C1 segment of cervical spinal cord (tissue), 14 donors: ENCODE measurements at regions not wholly inside any gene's neighbourhood (a gene's known extent, or its start where the extent isn't known, plus 50 kb on each side); places are given as distances from the start of the nearest gene placed in this dataset.

Experiments used
- DNase-seq, 14 donors: peaks; one replicate each; lab custom pipeline; 2025; lab: John Stamatoyannopoulos, UW

DNA sequence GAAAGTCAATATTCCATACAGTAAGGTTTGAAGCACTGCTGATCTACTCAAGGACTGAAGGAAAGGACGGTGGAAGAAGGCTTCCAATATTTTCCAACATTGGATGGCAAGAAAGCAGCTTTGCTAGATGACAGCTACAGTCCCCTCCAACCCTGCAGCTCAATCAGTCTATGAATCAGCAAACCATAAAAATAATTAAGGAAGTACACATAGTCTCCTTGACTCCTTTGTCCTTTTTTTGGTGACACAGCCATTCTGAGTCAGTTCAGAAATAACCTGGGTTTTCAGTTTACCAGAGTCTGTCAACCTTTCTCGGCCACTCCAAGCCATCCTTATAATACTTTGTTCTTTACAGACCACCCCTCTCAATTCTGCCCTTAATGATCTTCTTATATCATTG is 232.5 kb downstream of the IBTK start:
- no peak for DNase-seq

DNA sequence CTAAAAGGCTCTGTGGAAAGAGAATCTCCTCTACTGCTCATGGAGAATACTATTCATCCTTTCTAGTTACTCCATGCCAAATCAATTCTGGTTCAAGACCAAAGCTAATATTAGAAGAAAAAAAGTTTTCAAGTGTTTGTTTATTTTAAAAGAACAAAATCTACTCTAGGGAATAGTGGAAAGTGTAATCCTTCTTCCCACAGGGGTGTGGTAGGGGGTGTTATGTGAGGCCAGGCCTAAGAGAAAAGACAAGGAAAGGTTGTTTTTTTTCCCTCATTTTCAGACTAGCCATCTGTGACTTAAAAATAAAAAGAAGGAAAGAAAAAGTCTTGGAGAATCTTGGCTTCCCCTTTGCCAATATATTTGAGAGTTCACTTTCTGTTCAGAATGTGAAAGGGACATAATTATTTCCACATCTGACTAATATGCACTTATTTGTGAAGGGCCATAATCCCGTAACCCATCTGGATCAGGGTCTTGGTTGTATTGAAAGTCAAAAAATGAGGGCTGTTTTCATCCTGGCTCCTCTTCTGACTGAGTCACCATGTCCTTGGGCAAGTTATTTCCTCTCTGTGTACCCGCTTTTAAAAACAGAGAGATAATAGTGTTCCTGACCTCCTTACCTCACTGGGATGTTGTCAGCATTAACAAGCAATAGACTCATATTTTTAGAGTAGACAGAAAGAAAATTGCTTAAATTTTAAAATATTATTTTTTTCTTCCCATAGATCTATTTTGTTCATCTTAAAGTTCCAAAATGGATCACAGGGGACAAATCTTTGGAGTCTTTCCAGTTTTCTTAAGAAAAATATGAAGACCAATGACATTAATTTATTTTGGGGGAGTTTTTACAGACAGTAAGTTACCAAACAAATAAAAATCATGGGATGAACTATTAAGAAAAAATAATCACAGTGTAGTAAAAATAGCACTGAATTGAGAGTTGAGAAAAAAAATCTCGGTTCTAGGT is 233.7 kb downstream of the IBTK start:
- DNase-seq, result no peak

- DNase-seq, result no peak
Measured at GRCh38 chr6:82006027-82006738, 241.4 kb downstream of the IBTK start.

- no peak for DNase-seq
Measured at GRCh38 chr6:82000551-82000950, 247.0 kb downstream of the IBTK start.

GRCh38 chr6:81999826-82000225 is 247.3 kb upstream of the TENT5A start:
- no peak for DNase-seq

DNA sequence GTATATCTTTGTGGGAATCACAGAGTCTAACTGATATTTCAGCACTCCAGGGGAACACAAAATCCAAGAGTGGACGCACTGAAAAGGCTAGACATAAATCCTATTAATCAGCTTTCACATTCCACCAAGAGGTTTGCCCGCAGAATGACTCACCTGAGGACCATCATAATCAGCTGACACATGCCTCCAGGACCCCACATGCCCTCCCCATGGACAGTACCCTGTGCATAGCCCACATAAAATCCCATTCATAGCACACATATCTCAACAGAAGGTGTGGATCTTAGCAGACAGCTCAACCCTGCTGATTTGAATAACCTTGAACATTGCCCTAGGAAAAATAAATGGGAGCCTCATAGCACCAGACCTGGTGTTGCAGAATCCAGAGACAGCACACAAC is 246.8 kb upstream of the TENT5A start:
- DNase-seq, result no peak

DNA sequence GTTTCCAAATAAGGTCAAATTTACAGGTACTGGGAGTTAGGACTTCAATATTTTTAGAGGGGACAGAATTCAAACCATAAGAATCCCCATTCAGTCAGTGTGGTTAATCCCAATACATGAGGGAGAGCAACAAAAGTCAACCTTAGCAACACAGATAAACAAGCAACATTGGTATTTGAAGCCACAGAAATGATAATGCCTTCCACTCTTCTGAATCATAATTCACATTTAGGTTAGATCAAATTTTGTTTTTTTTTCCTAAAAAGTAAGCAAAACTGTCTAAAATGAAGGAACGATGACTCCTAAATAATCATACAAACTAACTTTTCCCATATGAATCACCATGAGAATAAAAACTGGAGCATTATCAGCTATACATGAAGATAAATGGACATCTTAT is 246.0 kb upstream of the TENT5A start:
- DNase-seq, result no peak

- DNase-seq, result no peak
Measured at GRCh38 chr6:81997090-81997926, 244.8 kb upstream of the TENT5A start.

- no peak for DNase-seq
Measured at GRCh38 chr6:81996414-81996813, 243.9 kb upstream of the TENT5A start.

- DNase-seq, result no peak
Measured at GRCh38 chr6:81995548-81996289, 243.2 kb upstream of the TENT5A start.

- no peak for DNase-seq
Measured at GRCh38 chr6:81988871-81989270, 236.4 kb upstream of the TENT5A start.

- DNase-seq, result no peak
Measured at GRCh38 chr6:81988446-81988845, 236.0 kb upstream of the TENT5A start.

- DNase-seq, result no peak
Measured at GRCh38 chr6:81987293-81987692, 234.8 kb upstream of the TENT5A start.

DNA sequence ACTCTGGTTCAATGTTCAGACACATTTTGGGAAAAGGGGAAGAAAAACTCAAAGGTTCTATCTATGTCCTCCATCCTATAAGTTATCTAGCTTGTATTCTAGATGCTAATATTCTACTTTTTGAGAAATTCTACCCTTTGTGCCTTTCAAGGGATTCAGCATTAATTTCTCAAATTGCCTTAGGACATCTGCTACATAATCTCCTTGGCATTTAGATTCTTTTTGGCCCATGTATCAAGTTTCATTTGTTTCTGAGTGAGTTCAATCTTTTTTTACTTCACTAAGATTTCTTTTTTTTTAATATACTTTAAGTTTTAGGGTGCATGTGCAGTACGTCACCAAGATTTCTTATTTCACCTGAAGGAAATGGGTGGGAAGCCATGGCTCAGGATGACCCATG is 232.7 kb upstream of the TENT5A start:
- no peak for DNase-seq

DNA sequence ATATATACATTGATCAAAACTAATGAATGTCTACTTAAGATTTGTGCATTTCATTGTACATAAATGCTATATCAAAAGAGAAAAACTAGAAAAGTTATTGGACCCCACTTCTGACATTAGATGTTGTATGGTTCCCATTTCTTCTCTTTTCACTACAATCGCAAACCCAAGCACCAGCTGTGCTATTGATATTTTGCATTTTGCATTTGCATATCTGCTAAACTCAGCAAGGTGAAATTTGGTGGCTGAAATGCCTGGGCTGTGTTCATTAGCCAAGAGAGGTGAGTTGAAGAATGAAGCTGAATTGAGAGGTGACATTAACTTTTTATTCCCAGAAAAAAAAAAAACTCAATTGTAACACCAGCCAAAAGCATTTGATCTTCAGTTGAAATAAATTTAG is 232.1 kb upstream of the TENT5A start:
- DNase-seq, result no peak

GRCh38 chr6:81981812-81982211 is 229.3 kb upstream of the TENT5A start:
- no peak for DNase-seq

DNA sequence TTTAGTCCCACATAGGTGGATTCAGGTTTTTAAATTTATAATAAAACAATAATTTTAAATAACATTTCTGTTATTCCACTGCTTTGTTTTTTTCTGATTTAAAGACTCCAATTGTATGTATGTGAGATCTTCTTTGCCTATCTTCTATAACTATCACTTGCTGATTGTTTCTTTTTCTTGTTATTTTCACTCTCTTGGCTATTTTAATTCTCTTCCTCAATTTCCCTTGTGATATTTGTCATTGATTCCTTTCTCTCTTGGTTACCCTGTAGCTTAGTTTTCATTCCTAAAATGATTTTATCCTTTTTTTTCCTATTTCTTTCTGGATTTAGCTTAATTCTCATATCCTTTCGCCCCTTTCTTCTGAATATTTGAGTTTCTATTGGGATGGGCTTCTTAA is 227.3 kb upstream of the TENT5A start:
- DNase-seq, result no peak

DNA sequence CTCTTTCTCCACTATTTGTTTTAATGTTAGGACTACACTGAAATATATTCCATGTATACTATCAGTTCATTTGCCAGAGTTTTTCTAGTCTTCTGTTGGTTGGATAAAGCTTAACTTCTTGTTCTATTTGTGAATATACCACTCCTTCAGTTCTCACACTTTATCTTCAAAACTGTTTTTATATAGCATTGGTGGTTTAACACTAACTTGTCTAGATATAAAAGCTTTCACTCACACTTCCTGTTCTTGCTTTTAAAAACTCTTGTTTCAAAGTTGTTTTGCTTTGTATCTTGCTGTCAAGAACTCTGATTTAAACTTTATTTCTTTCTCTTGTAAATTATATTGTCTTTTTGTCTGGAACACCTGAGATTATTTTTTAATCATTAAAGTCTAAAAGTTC is 226.8 kb upstream of the TENT5A start:
- DNase-seq, result no peak

- DNase-seq, result no peak
Measured at GRCh38 chr6:81978230-81978629, 225.7 kb upstream of the TENT5A start.

GRCh38 chr6:81977486-81977885 is 225.0 kb upstream of the TENT5A start:
- no peak for DNase-seq

DNA sequence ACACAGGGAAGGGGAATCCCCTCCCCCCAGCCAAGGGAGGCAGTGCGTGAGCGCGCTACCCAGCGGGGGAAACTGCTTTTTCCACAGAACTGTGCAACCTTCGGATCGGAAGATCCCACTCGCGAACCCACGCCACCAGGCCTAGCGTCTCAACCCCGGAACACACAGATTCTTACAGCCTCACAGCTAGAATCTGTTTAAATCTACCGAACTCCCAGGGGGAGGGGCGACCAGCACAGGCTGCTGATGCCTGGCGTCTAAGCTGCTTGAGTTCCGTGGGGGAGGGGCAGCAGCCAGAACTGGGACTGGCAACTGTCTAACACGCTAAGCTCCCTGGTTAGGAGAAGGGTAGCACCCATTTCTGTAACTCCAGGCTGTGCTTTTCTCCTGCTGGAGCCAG is 217.3 kb upstream of the TENT5A start:
- no peak for DNase-seq
